Adrenal gland (tissue), 9 donors: ENCODE measurements at regions not wholly inside any gene's neighbourhood (a gene's known extent, or its start where the extent isn't known, plus 50 kb on each side); places are given as distances from the start of the nearest gene placed in this dataset.

Experiments used
- DNase-seq, 7 donors: peaks; one replicate each; pipeline ENCODE4 v3.0.0-alpha.2; 2019 to 2020
- H3K27ac ChIP-seq, 5 donors: fragments of 200-600 bp; sonication (generic) in 4 of 5; 1 replicate in 3 of 5; 2 replicates in 2 of 5; pipeline versions ENCODE4 v1.5.1 to v1.8.0; 2016 to 2020; ENCODE audit warnings: mild to moderate bottlenecking in 1 of 5
- H3K27me3 ChIP-seq: fragments of 200-600 bp; 2 replicates; pipeline ENCODE4 v1.8.0; 2021
- H3K36me3 ChIP-seq, 2 donors: fragments of 200-600 bp; replicated peaks in 1 of 2; 1 replicate in 1 of 2; 2 replicates in 1 of 2; pipeline versions ENCODE4 v1.5.1 to v1.8.0; 2018 to 2022
- H3K4me1 ChIP-seq, 2 donors: fragments of 200-600 bp; replicated peaks in 1 of 2; 1 replicate in 1 of 2; 2 replicates in 1 of 2; pipeline versions ENCODE4 v1.5.1 to v1.8.0; 2018 to 2021
- H3K4me3 ChIP-seq, 4 donors: fragments of 200-600 bp; sonication (generic) in 3 of 4; one replicate each; pipeline ENCODE4 v1.5.1; 2016 to 2018
- H3K9me3 ChIP-seq, 3 donors: fragments of 200-600 bp; sonication (generic) in 1 of 3; replicated peaks in 1 of 3; 1 replicate in 2 of 3; 2 replicates in 1 of 3; pipeline versions ENCODE4 v1.5.1 to v1.8.0; 2016 to 2021
- POLR2A ChIP-seq, 2 donors: fragments of 450-650 bp; IDR thresholded peaks; one replicate each; pipeline ENCODE4 v1.6.1; 2017; ENCODE audit warnings: antibody characterized with exemption in 2 of 2, mild to moderate bottlenecking in 2 of 2, moderate library complexity in 1 of 2
- WGBS, 4 donors: extraction: QIAGEN DNeasy Blood & Tissue Kit in 2 of 4; methylation state at CpG; one replicate each; pipeline versions ENCODE4 v1.1.5 to v1.1.7; 2013 to 2017; 5-methylcytosine and 5-hydroxymethylcytosine counted together
- intact Hi-C, 2 donors: fragments of 100-400 bp; cut with DNase I; formaldehyde crosslinking; loops; one replicate each; pipeline versions ENCODE4 v1.14.1 to v1.15.0; 2022 to 2023
- TF ChIP-seq, protein P1 (sequence below), 6 experiments: fragments of 450-650 bp in 4 of 6; fragments of 200-600 bp in 2 of 6; sonication (generic) in 1 of 6; IDR thresholded peaks; 1 replicate in 5 of 6; 2 replicates in 1 of 6; pipeline versions ENCODE4 v1.5.1 to v1.8.0; 2016 to 2021; ENCODE audit warnings: antibody characterized with exemption in 6 of 6, mild to moderate bottlenecking in 2 of 6, moderate library complexity in 1 of 6
- donor health status: healthy with polysubstance abuse.
- donor health status: Bipolar disorder and iron deficiency.
- donor health status: DM: yes; HTN: yes; CAD: no.
- donor health status: DM: no; HTN: no; CAD: no.
- donor health status: DM: no; HTN: no; CAD: no.

DNA sequence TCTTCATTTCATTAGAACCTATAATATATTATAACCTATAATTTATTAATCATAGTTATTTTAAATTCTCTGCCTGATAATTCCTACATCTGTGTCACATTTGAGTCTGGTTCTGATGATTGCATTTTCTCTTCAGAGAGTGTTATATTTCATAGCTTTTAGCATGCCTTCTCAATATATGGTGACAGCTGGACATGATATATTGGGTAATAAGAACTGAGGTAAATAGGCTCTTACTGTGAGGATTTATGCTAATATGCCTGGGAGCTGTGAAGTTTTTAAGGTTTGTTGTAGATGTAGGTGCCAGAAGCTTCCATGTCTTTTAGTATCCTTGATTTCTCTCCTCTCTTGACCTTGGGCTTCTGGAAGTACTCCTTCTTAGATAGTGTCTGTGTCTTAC lies 325.9 kb upstream of the SEMA3D start:
- no peaks in the 10 kb centered on the region for H3K9me3 ChIP-seq
- no peaks in the 10 kb centered on the region for H3K4me1 ChIP-seq
- no peaks in the 10 kb centered on the region for H3K27me3 ChIP-seq
- no peak for TF ChIP-seq POLR2A (IDR thresholded peaks at IDR 0.05)
- TF ChIP-seq, protein P1, sequence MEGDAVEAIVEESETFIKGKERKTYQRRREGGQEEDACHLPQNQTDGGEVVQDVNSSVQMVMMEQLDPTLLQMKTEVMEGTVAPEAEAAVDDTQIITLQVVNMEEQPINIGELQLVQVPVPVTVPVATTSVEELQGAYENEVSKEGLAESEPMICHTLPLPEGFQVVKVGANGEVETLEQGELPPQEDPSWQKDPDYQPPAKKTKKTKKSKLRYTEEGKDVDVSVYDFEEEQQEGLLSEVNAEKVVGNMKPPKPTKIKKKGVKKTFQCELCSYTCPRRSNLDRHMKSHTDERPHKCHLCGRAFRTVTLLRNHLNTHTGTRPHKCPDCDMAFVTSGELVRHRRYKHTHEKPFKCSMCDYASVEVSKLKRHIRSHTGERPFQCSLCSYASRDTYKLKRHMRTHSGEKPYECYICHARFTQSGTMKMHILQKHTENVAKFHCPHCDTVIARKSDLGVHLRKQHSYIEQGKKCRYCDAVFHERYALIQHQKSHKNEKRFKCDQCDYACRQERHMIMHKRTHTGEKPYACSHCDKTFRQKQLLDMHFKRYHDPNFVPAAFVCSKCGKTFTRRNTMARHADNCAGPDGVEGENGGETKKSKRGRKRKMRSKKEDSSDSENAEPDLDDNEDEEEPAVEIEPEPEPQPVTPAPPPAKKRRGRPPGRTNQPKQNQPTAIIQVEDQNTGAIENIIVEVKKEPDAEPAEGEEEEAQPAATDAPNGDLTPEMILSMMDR (IDR thresholded peaks at IDR 0.05) = no peak
- intact Hi-C loops = no loop called here
- no peaks in the 10 kb centered on the region for H3K36me3 ChIP-seq
- DNase-seq = no peak
- no peak overlapping the region for H3K4me3 ChIP-seq
- no peak overlapping the region for H3K27ac ChIP-seq

DNA sequence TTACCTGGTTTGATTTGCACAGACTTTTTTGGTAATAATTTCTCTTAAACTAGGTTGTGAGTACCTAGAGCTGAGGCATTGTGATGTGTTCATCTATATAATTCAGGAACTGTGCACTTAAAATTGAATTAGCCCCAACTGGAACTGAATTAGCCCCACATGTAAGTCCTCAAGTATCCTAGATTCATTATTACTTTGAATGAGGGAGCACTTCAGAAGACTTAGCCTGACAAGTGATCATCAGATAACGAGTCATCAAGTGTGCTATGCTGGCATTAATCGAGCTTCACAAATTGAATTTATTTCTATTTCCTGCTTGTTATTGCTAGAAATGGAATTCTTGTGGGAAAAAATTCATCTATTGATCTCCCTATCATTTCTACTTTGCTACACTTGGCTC lies 323.4 kb upstream of the SEMA3D start:
- H3K9me3 ChIP-seq = no peaks in the 10 kb centered on the region
- no peaks in the 10 kb centered on the region for H3K4me1 ChIP-seq
- H3K27ac ChIP-seq = no peak overlapping the region
- no peaks in the 10 kb centered on the region for H3K36me3 ChIP-seq
- H3K27me3 ChIP-seq = no peaks in the 10 kb centered on the region
- WGBS, 4 donors = 79 to 92% (median 85%) methylated on average over 2 of the region's 2 CpGs
- intact Hi-C loops = no loop called here
- TF ChIP-seq, protein P1 (IDR thresholded peaks at IDR 0.05) = no peak
- no peak for TF ChIP-seq POLR2A (IDR thresholded peaks at IDR 0.05)
- H3K4me3 ChIP-seq = no peak overlapping the region
- DNase-seq = no peak

DNA sequence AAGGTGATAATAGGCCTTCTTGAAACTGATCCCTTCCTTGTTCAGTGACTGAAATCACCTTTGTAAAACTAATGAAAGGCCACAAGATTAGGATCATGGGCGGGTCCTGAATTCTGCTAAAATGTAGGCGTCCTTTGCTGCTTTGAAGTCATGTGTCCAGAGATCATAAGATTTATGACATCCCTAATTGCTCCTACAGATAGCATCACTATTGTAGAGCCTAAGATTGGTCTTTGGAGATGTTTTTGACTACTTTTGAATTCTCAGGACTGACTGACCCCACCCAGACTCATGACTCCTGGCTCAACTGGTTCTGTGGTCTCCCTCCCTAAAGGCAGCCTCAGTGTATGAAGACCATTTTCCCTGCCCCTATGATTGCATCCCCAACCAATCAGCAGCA lies 322.6 kb upstream of the SEMA3D start:
- H3K36me3 ChIP-seq = no peaks in the 10 kb centered on the region
- TF ChIP-seq, protein P1 (IDR thresholded peaks at IDR 0.05) = no peak
- no peak for TF ChIP-seq POLR2A (IDR thresholded peaks at IDR 0.05)
- no peak overlapping the region for H3K4me3 ChIP-seq
- intact Hi-C loops = no loop called here
- no peak overlapping the region for H3K27ac ChIP-seq
- 87 to 92% (median 88%) methylated on average over 2 of the region's 2 CpGs for WGBS, 4 donors
- no peak for DNase-seq
- no peaks in the 10 kb centered on the region for H3K4me1 ChIP-seq
- no peaks in the 10 kb centered on the region for H3K27me3 ChIP-seq
- H3K9me3 ChIP-seq = no peaks in the 10 kb centered on the region

DNA sequence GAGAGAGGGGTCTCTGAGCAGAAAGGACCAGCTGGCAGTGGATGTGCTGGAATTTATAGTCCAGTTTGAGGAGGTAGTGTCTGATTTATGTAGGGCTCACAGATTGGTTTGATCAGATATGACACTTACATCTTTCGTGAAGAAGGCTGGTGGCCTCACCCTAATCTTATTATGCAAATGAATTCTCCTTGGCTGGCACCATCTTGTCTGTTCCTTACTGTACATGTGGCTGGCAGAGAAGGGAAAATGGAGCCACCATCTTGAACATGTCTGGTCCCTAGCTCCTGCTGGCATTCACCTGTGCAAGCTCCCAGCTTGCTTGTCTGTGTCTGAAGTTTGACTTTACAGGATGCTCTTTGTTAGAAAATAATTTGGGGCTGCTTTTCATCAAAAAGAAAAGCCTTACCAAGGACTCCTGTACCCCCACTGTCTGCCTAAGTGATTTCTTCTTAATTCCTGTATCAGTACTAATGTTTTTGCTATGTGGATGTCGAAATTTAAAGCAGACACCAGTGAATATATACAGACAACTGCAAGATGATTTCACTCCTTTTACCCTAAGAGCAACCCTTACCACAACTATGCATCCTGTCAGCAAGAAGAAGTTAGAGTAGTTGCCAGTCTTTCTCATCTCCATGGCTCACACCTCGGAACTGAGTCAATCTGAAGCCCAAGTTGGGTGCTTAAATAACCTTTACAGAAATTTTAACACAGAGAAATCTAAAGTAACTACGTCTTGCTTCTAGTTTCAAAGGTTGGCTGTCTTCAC lies 322.0 kb upstream of the SEMA3D start:
- intact Hi-C loops = no loop called here
- no peak for DNase-seq
- Histone ChIP-seq H3K27me3 (no peaks in the 10 kb centered on the region), H3K4me3 (no peak overlapping the region), H3K27ac (no peak overlapping the region), H3K4me1 (no peaks in the 10 kb centered on the region), H3K36me3 (no peaks in the 10 kb centered on the region), H3K9me3 (no peaks in the 10 kb centered on the region)
- no peak for TF ChIP-seq POLR2A (IDR thresholded peaks at IDR 0.05)
- TF ChIP-seq, protein P1 (IDR thresholded peaks at IDR 0.05) = no peak
- WGBS, 4 donors = 82 to 93% (median 87%) methylated on average over 4 of the region's 4 CpGs
